ENCODE measurements at regions not wholly inside any gene's neighbourhood (a gene's known extent, or its start where the extent isn't known, plus 50 kb on each side); places are given as distances from the start of the nearest gene placed in this dataset.

GRCh38 chr6:34616227-34616585 lies 60.1 kb upstream of the SPDEF start:
- Histone ChIP-seq H2AFZ (ENCODE audit: low read length) (no peak overlapping the region), H3K9ac (ENCODE audit: low read length) (no peak overlapping the region), H3K9me2 (replicated peaks; ENCODE audit: low read length) (no peaks in the 10 kb centered on the region), H3K27me3 (ENCODE audit: low read length) (no peaks in the 10 kb centered on the region), H3K27ac (ENCODE audit: low read length) (no peak overlapping the region), H3K9me3 (ENCODE audit: low read length) (no peaks in the 10 kb centered on the region), H3K4me1 (ENCODE audit: insufficient read depth, low read length) (peaks cover 9% of the 10 kb centered on the region), H3K4me3 (ENCODE audit: low read length) (no peak overlapping the region), H3K79me2 (ENCODE audit: low read length) (peaks cover 30% of the 10 kb centered on the region), H3K4me2 (ENCODE audit: low read length) (no peak overlapping the region), H3K36me3 (ENCODE audit: low read depth, low read length) (no peaks in the 10 kb centered on the region), H3F3A (ENCODE audit: low read length, unreplicated experiment) (peaks cover 9% of the 10 kb centered on the region), H4K20me1 (ENCODE audit: low read length) (no peaks in the 10 kb centered on the region)
- intact Hi-C loops (cut with micrococcal nuclease), result no loop called here
- POLR2A ChIA-PET (ENCODE audit: unreplicated experiment), result no interaction called here
- DNase-seq, result no peak
- no peak for ATAC-seq
- no TSS peak for BruUV-seq (replicated peaks)
- no peak for TF ChIP-seq EZH2 (IDR thresholded peaks at IDR 0.05; ENCODE audit: low read length, unreplicated experiment)
- no peak for TF ChIP-seq EZH2phosphoT487 (IDR thresholded peaks at IDR 0.05; ENCODE audit: borderline replicate concordance, low read length)
- TF ChIP-seq, protein P1, sequence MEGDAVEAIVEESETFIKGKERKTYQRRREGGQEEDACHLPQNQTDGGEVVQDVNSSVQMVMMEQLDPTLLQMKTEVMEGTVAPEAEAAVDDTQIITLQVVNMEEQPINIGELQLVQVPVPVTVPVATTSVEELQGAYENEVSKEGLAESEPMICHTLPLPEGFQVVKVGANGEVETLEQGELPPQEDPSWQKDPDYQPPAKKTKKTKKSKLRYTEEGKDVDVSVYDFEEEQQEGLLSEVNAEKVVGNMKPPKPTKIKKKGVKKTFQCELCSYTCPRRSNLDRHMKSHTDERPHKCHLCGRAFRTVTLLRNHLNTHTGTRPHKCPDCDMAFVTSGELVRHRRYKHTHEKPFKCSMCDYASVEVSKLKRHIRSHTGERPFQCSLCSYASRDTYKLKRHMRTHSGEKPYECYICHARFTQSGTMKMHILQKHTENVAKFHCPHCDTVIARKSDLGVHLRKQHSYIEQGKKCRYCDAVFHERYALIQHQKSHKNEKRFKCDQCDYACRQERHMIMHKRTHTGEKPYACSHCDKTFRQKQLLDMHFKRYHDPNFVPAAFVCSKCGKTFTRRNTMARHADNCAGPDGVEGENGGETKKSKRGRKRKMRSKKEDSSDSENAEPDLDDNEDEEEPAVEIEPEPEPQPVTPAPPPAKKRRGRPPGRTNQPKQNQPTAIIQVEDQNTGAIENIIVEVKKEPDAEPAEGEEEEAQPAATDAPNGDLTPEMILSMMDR (conservative IDR thresholded peaks at IDR 0.05; ENCODE audit: low read depth, low read length), result no peak
- CTCF ChIA-PET, result no interaction called here

- no peak overlapping the region for H3K27ac ChIP-seq (ENCODE audit: low read length)
- peaks cover 10% of the 10 kb centered on the region for H3K4me1 ChIP-seq (ENCODE audit: insufficient read depth, low read length)
- no peaks in the 10 kb centered on the region for H4K20me1 ChIP-seq (ENCODE audit: low read length)
- no peaks in the 10 kb centered on the region for H3K9me2 ChIP-seq (replicated peaks; ENCODE audit: low read length)
- no peak overlapping the region for H3K9ac ChIP-seq (ENCODE audit: low read length)
- ChIA-PET CTCF (no interaction called here), POLR2A (ENCODE audit: unreplicated experiment) (no interaction called here)
- intact Hi-C loops (cut with micrococcal nuclease), result no loop called here
- H3K4me2 ChIP-seq (ENCODE audit: low read length), result no peak overlapping the region
- no peaks in the 10 kb centered on the region for H3K36me3 ChIP-seq (ENCODE audit: low read depth, low read length)
- H2AFZ ChIP-seq (ENCODE audit: low read length), result no peak overlapping the region
- H3K4me3 ChIP-seq (ENCODE audit: low read length), result no peak overlapping the region
- no peaks in the 10 kb centered on the region for H3K27me3 ChIP-seq (ENCODE audit: low read length)
- peaks cover 30% of the 10 kb centered on the region for H3K79me2 ChIP-seq (ENCODE audit: low read length)
- H3K9me3 ChIP-seq (ENCODE audit: low read length), result no peaks in the 10 kb centered on the region
- no peak for ATAC-seq
- no peak for DNase-seq
- TF ChIP-seq, protein P1 (conservative IDR thresholded peaks at IDR 0.05; ENCODE audit: low read depth, low read length), result no peak
- TF ChIP-seq EZH2 (IDR thresholded peaks at IDR 0.05; ENCODE audit: low read length, unreplicated experiment) (no peak), EZH2phosphoT487 (IDR thresholded peaks at IDR 0.05; ENCODE audit: borderline replicate concordance, low read length) (no peak)
- BruUV-seq (replicated peaks), result no TSS peak
- H3F3A ChIP-seq (ENCODE audit: low read length, unreplicated experiment), result peaks cover 10% of the 10 kb centered on the region
Measured at GRCh38 chr6:34615574-34616226, 59.6 kb upstream of the SPDEF start.

- Histone ChIP-seq H3K9ac (ENCODE audit: low read length) (no peak overlapping the region), H2AFZ (ENCODE audit: low read length) (no peak overlapping the region), H3K9me3 (ENCODE audit: low read length) (no peaks in the 10 kb centered on the region), H3K27me3 (ENCODE audit: low read length) (no peaks in the 10 kb centered on the region), H4K20me1 (ENCODE audit: low read length) (no peaks in the 10 kb centered on the region), H3K9me2 (replicated peaks; ENCODE audit: low read length) (no peaks in the 10 kb centered on the region), H3K4me2 (ENCODE audit: low read length) (peak overlapping the region; percentile 47), H3F3A (ENCODE audit: low read length, unreplicated experiment) (peaks cover 17% of the 10 kb centered on the region), H3K4me3 (ENCODE audit: low read length) (peak overlapping the region; percentile 6; the same call in 1 of the 2 replicates), H3K4me1 (ENCODE audit: insufficient read depth, low read length) (peaks cover 17% of the 10 kb centered on the region), H3K79me2 (ENCODE audit: low read length) (peaks cover 49% of the 10 kb centered on the region), H3K27ac (ENCODE audit: low read length) (peak overlapping the region; percentile 31), H3K36me3 (ENCODE audit: low read depth, low read length) (no peaks in the 10 kb centered on the region)
- ChIA-PET POLR2A (ENCODE audit: unreplicated experiment) (interaction anchor here (0.6 to 1.0 kb wide), 6 partner anchors 10 to 185 kb away, joined by 3 to 7 read pairs (median 4); partner anchors contain the start of genes BLTP3A and ILRUN), CTCF (interaction anchor here (0.6 kb wide), 1 partner anchor 132 kb away, joined by 6 read pairs; no protein-coding TSS in a partner anchor)
- peak; percentile 94 for DNase-seq
- ATAC-seq, result peak; percentile 93
- no peak for TF ChIP-seq EZH2phosphoT487 (IDR thresholded peaks at IDR 0.05; ENCODE audit: borderline replicate concordance, low read length)
- TF ChIP-seq, protein P1 (conservative IDR thresholded peaks at IDR 0.05; ENCODE audit: low read depth, low read length), result no peak
- TF ChIP-seq EZH2 (IDR thresholded peaks at IDR 0.05; ENCODE audit: low read length, unreplicated experiment), result no peak
- BruUV-seq (replicated peaks), result no TSS peak
- intact Hi-C loops (cut with micrococcal nuclease), result loop anchor here (1.0 kb wide), 1 partner anchor 146 kb away; the partner anchor contains the start of gene SNRPC
Measured at GRCh38 chr6:34610819-34611477, 54.8 kb upstream of the SPDEF start.
